Osteoblast (primary cell): ENCODE measurements at regions not wholly inside any gene's neighbourhood (a gene's known extent, or its start where the extent isn't known, plus 50 kb on each side); places are given as distances from the start of the nearest gene placed in this dataset.

Source experiments
- DNase-seq: peaks from one replicate; pipeline ENCODE4 v3.0.0; 2011; ENCODE audit warnings: low spot score, mixed read lengths; ENCODE audit not compliant: insufficient read length; ENCODE audit errors: missing footprints
- H2AFZ ChIP-seq: 2 replicates; pipeline ENCODE4 v1.6.0; 2011; ENCODE audit warnings: mild to moderate bottlenecking, low read length
- H3K27ac ChIP-seq: 2 replicates; pipeline ENCODE4 v1.5.1; 2011; ENCODE audit warnings: mild to moderate bottlenecking, low read depth, low read length, moderate library complexity
- H3K27me3 ChIP-seq: 2 replicates; pipeline ENCODE4 v1.6.0; 2012; ENCODE audit warnings: mild to moderate bottlenecking, control low read depth, inconsistent platforms, low read length, moderate library complexity; ENCODE audit not compliant: insufficient read depth
- H3K36me3 ChIP-seq: 2 replicates; pipeline ENCODE4 v1.5.1; 2011; ENCODE audit warnings: mild to moderate bottlenecking, low read length, control low read depth, moderate library complexity; ENCODE audit not compliant: insufficient read depth
- H3K4me1 ChIP-seq: 2 replicates; pipeline ENCODE4 v1.5.1; 2011; ENCODE audit warnings: mild to moderate bottlenecking, low read length, control low read depth, moderate library complexity; ENCODE audit not compliant: insufficient read depth
- H3K4me2 ChIP-seq: 2 replicates; pipeline ENCODE4 v1.6.0; 2011; ENCODE audit warnings: mild to moderate bottlenecking, low read length; ENCODE audit not compliant: insufficient read depth
- H3K4me3 ChIP-seq: fragments of 200-600 bp; sonication (generic); 3 replicates; pipeline ENCODE4 v1.5.1; 2012; ENCODE audit warnings: mild to moderate bottlenecking, low read length, inconsistent platforms; ENCODE audit not compliant: insufficient read depth
- H3K79me2 ChIP-seq: 2 replicates; pipeline ENCODE4 v1.6.0; 2012; ENCODE audit warnings: mild to moderate bottlenecking, low read length, control low read depth, inconsistent platforms; ENCODE audit not compliant: insufficient read depth
- H3K9me3 ChIP-seq: 2 replicates; pipeline ENCODE4 v1.5.1; 2011; ENCODE audit warnings: low read depth, low read length, control low read depth
- H4K20me1 ChIP-seq: 2 replicates; pipeline ENCODE4 v1.6.0; 2012; ENCODE audit warnings: mild to moderate bottlenecking, low read length, control low read depth; ENCODE audit not compliant: insufficient read depth
- CTCF ChIP-seq: IDR thresholded peaks from 2 replicates; pipeline ENCODE4 v1.5.1; 2011; ENCODE audit warnings: mild to moderate bottlenecking, low read depth, low read length, moderate library complexity; ENCODE audit errors: extremely low read depth

DNA sequence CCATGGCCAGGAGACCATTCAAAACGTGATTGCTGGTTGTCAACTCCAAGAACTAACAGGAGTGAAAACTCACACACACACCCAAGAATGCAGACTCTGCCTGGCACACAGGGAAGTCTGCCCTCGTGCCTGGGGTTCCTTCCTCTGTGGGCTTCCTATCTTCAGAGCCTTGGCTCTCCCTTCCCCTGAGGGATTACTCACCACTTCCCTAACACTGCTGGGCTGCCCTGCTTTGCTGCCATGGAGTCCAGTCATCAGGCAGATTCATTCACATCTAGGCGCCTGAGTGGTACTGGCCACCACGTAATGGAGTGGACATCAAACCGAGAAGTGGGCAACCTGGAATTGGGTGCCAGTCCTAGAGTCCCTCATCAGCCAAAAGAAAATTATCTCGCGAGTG, 76.4 kb upstream of the PRSS3 start:
- no peaks in the 10 kb centered on the region for H3K79me2 ChIP-seq
- no peaks in the 10 kb centered on the region for H3K36me3 ChIP-seq
- H3K4me2 ChIP-seq: peak overlapping the region; percentile 24
- H4K20me1 ChIP-seq: no peaks in the 10 kb centered on the region
- peaks cover 19% of the 10 kb centered on the region for H3K27me3 ChIP-seq
- H2AFZ ChIP-seq: no peak overlapping the region
- peak; percentile 86 for DNase-seq
- H3K4me1 ChIP-seq: peaks cover 7% of the 10 kb centered on the region
- H3K27ac ChIP-seq: no peak overlapping the region
- TF ChIP-seq CTCF: no peak
- no peak overlapping the region for H3K4me3 ChIP-seq
- H3K9me3 ChIP-seq: no peaks in the 10 kb centered on the region

DNA sequence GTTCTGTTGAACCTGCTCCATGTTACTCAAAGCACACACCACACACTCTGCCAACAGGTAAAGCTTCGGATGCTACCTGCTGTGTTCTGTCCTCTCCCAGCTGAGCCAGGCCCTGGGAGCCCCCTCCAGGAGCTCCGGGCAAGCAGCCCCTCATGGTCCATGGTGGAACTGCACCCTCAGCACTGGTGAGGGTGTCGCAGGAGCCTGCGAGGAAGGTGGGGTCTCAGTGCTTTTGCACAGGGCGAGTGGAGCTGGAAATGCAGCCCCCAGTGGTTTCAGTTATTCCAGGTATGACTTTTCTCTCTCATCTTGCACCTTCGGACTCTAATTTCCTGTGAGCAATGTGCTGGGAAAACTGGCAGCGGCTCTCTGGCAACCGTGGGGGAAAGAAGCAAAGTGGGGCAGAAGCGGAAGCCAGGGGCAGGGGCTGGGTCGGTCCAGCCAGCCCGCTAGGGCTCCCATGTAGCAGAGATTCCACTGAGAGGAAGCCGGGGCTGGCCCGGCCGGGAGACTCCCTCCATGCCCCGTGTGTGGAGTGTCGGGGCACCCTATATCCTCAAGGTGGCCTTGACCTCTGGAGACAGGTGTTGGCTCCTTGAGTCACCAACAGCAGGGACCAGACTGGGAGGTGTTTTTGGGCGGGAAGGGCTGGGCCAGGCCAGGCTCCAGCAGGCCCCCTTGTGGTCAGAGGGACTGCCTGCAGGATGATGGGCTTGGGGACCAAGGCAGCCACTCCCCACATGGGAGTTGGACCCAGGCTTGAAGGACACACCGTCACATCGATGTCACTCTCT, 75.6 kb upstream of the PRSS3 start:
- Histone ChIP-seq H3K27me3 (peaks cover 19% of the 10 kb centered on the region), H2AFZ (no peak overlapping the region), H3K79me2 (no peaks in the 10 kb centered on the region), H3K27ac (no peak overlapping the region), H4K20me1 (no peaks in the 10 kb centered on the region), H3K9me3 (no peaks in the 10 kb centered on the region), H3K4me2 (no peak overlapping the region), H3K4me3 (no peak overlapping the region), H3K36me3 (no peaks in the 10 kb centered on the region), H3K4me1 (peaks cover 7% of the 10 kb centered on the region)
- TF ChIP-seq CTCF: peak; percentile 46
- DNase-seq: peak; percentile 26

DNA sequence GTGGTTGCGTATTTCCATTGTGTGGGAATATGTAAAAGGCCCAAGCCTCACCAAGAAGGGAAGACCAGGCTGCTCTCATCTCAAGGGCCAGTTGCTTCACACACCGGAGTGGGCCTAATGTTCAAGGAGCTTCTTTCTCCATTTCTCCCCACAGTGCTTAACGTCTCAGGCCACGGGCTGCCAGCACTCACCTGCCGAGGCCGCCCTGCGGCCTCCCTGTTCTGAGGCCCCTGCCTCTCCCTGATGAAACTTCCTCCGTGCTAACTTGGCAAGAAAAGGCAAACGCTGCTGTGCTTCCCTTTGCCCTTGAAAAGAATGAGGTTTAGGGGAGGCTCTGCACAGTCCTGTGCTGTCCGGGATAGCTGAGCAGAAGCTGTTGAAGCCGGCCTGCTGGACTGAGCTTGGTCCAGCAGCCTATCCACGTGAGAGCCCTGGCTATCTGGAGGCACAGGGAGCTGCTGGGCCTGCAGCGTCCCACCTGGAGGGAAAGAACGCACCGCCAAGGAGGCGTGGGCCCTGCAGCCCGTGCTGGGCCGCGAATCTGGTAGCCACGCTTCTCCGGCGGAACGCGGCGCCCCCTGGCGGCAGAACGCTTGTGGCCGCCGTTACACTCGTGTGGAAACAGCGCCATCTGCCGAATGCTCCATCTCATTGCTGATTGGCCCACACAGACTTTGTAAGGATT, 73.5 kb upstream of the PRSS3 start:
- no peak overlapping the region for H3K4me3 ChIP-seq
- H3K36me3 ChIP-seq: no peaks in the 10 kb centered on the region
- no peak overlapping the region for H3K4me2 ChIP-seq
- H3K79me2 ChIP-seq: no peaks in the 10 kb centered on the region
- peaks cover 7% of the 10 kb centered on the region for H3K4me1 ChIP-seq
- no peak overlapping the region for H3K27ac ChIP-seq
- peak; percentile 99 for TF ChIP-seq CTCF
- no peaks in the 10 kb centered on the region for H4K20me1 ChIP-seq
- H3K27me3 ChIP-seq: peaks cover 16% of the 10 kb centered on the region
- H2AFZ ChIP-seq: peak overlapping the region; percentile 84
- DNase-seq: peak; percentile 86
- H3K9me3 ChIP-seq: no peaks in the 10 kb centered on the region

DNA sequence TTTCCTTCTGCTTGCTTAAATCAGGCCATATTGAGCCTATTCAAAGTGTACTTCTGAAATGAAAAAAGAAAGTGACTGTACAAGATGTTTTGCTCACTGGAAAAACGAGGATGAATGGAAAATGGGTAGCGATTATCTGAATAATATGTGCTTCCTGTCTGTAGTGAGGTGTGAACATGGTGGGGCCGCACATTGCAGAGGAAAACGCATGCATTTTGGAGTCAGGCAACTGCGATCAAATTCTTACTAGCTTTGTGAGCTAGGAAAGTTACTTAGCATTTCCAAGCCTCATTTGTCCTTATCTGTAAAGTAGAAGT, 73.0 kb upstream of the PRSS3 start:
- no peaks in the 10 kb centered on the region for H3K9me3 ChIP-seq
- DNase-seq: no peak
- H3K4me3 ChIP-seq: no peak overlapping the region
- H3K4me2 ChIP-seq: no peak overlapping the region
- no peaks in the 10 kb centered on the region for H4K20me1 ChIP-seq
- H3K4me1 ChIP-seq: peaks cover 7% of the 10 kb centered on the region
- peaks cover 11% of the 10 kb centered on the region for H3K27me3 ChIP-seq
- H2AFZ ChIP-seq: no peak overlapping the region
- no peaks in the 10 kb centered on the region for H3K79me2 ChIP-seq
- no peak for TF ChIP-seq CTCF
- no peaks in the 10 kb centered on the region for H3K36me3 ChIP-seq
- H3K27ac ChIP-seq: no peak overlapping the region
